GDM1 (cell line): ENCODE measurements at regions not wholly inside any gene's neighbourhood (a gene's known extent, or its start where the extent isn't known, plus 50 kb on each side); places are given as distances from the start of the nearest gene placed in this dataset.

Source experiments
- DNase-seq: peaks from one replicate; lab custom pipeline; 2025; lab: John Stamatoyannopoulos, UW

GRCh38 chr14:43988989-43989388 is 518.1 kb downstream of the FSCB start:
- DNase-seq = no peak

GRCh38 chr14:43983721-43984120 is 523.4 kb downstream of the FSCB start:
- no peak for DNase-seq

GRCh38 chr14:43981135-43981768 is 525.8 kb downstream of the FSCB start:
- no peak for DNase-seq

GRCh38 chr14:43956741-43957140 is 550.3 kb downstream of the FSCB start:
- no peak for DNase-seq

- no peak for DNase-seq
Observed at GRCh38 chr14:43949400-43949799, 557.7 kb downstream of the FSCB start.

GRCh38 chr14:43939836-43940235 is 567.2 kb downstream of the FSCB start:
- no peak for DNase-seq

GRCh38 chr14:43938588-43939281 is 568.3 kb downstream of the FSCB start:
- DNase-seq = no peak

GRCh38 chr14:43937001-43937400 is 570.1 kb downstream of the FSCB start:
- no peak for DNase-seq

GRCh38 chr14:43934102-43934501 is 573.0 kb downstream of the FSCB start:
- no peak for DNase-seq

GRCh38 chr14:43914041-43914693 is 592.9 kb downstream of the FSCB start:
- no peak for DNase-seq

- DNase-seq = no peak
Observed at GRCh38 chr14:43903209-43903608, 603.9 kb downstream of the FSCB start.

GRCh38 chr14:43901911-43902673 is 605.0 kb downstream of the FSCB start:
- DNase-seq = no peak

GRCh38 chr14:43900173-43900655 is 606.9 kb downstream of the FSCB start:
- no peak for DNase-seq

- no peak for DNase-seq
Observed at GRCh38 chr14:43898687-43899086, 608.4 kb downstream of the FSCB start.

- no peak for DNase-seq
Observed at GRCh38 chr14:43896044-43896443, 611.0 kb downstream of the FSCB start.

- no peak for DNase-seq
Observed at GRCh38 chr14:43894534-43894933, 612.5 kb downstream of the FSCB start.

GRCh38 chr14:43887523-43887922 is 619.6 kb downstream of the FSCB start:
- DNase-seq = no peak

- no peak for DNase-seq
Observed at GRCh38 chr14:43877351-43877960, 629.6 kb downstream of the FSCB start.

GRCh38 chr14:43872752-43873655 is 634.1 kb downstream of the FSCB start:
- no peak for DNase-seq

GRCh38 chr14:43872222-43872621 is 634.9 kb downstream of the FSCB start:
- DNase-seq = no peak

GRCh38 chr14:43858981-43859380 is 648.1 kb downstream of the FSCB start:
- DNase-seq = no peak
